ENCODE measurements at regions not wholly inside any gene's neighbourhood (a gene's known extent, or its start where the extent isn't known, plus 50 kb on each side); places are given as distances from the start of the nearest gene placed in this dataset.
A peak's percentile ranks its signal among the peaks of the same experiment; 100 is the strongest.

DNA sequence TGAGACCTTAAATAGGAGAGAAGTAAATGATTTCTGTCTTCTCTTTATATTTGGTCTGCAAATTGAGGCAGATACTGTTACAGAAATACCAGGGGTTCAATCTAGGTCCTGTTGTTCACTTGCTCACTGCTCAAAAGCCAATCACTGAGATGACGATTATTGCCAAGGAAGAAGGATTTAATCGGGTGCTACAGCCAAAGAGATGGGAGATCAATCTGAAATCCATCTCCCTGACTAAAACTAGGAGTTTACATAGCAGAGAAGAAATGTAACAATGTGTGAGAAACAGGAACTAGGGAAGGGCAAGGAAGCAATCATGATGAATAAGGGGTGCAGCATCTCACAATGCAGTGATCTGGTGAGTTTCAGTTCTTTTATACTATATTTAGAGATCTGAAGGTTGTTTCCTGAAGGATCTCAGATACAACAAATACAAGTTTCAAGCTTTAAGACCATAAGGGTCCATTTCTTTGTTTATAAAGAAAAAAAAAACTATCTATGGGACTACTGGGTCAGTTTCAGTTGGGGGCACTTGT is 117.9 kb upstream of the FAM9B start:
- TF ChIP-seq, protein P1, sequence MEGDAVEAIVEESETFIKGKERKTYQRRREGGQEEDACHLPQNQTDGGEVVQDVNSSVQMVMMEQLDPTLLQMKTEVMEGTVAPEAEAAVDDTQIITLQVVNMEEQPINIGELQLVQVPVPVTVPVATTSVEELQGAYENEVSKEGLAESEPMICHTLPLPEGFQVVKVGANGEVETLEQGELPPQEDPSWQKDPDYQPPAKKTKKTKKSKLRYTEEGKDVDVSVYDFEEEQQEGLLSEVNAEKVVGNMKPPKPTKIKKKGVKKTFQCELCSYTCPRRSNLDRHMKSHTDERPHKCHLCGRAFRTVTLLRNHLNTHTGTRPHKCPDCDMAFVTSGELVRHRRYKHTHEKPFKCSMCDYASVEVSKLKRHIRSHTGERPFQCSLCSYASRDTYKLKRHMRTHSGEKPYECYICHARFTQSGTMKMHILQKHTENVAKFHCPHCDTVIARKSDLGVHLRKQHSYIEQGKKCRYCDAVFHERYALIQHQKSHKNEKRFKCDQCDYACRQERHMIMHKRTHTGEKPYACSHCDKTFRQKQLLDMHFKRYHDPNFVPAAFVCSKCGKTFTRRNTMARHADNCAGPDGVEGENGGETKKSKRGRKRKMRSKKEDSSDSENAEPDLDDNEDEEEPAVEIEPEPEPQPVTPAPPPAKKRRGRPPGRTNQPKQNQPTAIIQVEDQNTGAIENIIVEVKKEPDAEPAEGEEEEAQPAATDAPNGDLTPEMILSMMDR (IDR thresholded peaks at IDR 0.05; ENCODE audit: insufficient read depth, low read length), result no peak
- no peak overlapping the region for H3K4me3 ChIP-seq (ENCODE audit: low read depth, low read length)
- DNase-seq (ENCODE audit: low read depth), result no peak

DNA sequence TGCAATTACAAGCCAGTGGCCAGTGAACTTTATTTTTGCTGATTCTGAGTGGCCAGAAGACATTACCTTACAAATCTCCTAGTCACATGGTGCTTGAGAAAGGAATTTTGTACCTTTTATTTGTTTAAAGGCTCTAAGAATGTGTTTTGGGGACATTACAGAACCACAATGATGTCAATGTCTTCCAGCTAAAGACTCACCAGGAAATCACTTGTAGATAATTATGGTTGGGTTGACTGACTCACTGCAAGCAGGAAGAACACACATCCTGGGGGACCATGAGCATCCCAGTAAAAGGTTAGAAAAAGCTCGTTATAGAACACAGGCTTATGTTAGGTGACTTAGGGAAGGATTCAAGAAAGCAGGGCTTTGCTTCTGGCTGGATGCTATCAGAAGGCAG is 119.4 kb upstream of the FAM9B start:
- no peak overlapping the region for H3K4me3 ChIP-seq (ENCODE audit: low read depth, low read length)
- peak; percentile 19 for DNase-seq (ENCODE audit: low read depth)
- TF ChIP-seq, protein P1 (IDR thresholded peaks at IDR 0.05; ENCODE audit: insufficient read depth, low read length), result no peak

DNA sequence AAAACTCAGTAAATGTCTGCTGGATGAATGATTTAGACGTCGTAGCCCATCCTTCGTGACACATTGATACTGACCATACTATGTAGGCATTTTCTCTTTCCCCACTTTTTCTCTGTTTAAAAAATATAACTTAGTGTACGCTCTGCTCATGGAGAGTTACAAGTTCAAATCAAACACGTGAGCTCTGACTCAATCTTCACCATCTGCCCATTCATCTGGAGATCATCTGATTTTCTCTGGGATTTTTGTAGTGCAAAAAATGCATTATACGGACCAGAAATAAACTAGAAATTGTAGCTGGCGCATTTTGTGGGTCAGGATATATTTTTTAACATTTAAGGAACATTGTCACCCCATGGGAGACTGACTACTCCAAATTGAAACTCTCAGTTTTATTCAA is 124.7 kb upstream of the FAM9B start:
- no peak overlapping the region for H3K4me3 ChIP-seq (ENCODE audit: low read depth, low read length)
- TF ChIP-seq, protein P1 (IDR thresholded peaks at IDR 0.05; ENCODE audit: insufficient read depth, low read length), result no peak
- no peak for DNase-seq (ENCODE audit: low read depth)

DNA sequence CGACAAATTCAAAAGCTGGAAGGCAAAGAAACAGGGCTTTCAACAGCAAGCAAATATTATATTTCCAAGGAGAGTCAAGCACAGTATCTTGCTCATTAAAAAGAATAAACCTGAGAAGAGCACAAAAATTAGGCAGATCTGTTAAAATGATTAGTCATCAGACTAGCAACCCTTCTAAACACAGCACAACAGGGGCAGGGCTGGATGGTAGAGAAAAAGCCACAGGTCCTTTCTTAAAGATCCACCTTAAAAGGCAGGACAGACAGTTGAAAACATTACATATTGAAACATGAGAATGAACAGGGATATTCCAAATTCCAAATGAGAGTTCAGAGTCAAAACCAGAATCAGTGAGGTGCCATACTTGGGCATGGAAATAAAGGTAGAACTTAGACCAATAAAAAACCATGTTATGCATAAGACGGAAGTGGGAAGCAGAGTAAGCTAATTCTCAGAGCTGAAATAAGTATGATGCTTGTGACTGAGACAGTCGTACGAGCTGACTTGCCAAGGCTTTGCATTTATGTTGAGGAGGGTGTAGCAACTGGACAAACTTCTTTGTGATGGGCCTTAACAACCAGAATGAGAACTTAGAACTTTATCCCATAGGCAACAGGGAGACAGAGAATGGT is 126.9 kb upstream of the FAM9B start:
- TF ChIP-seq, protein P1 (IDR thresholded peaks at IDR 0.05; ENCODE audit: insufficient read depth, low read length), result no peak
- no peak for DNase-seq (ENCODE audit: low read depth)
- H3K4me3 ChIP-seq (ENCODE audit: low read depth, low read length), result no peak overlapping the region

DNA sequence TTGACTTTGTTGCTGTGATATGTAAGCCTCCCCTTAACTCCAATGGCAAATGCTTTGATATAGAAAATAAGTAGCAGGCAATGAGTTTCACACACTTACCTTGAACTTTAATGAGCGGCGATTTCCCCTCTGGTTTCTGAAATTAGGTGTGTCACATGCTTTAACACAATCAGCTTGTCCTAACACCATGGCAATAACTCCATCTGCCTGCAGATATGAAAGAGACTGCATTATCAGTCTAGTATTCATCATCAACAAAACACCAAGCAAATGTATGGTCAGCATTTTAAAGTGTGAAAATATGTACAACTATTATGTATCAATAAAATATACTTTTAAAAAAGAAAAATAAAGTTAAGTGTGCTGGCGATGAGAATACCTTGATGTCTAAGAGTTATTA is 128.8 kb upstream of the FAM9B start:
- TF ChIP-seq, protein P1 (IDR thresholded peaks at IDR 0.05; ENCODE audit: insufficient read depth, low read length), result no peak
- no peak overlapping the region for H3K4me3 ChIP-seq (ENCODE audit: low read depth, low read length)
- no peak for DNase-seq (ENCODE audit: low read depth)

DNA sequence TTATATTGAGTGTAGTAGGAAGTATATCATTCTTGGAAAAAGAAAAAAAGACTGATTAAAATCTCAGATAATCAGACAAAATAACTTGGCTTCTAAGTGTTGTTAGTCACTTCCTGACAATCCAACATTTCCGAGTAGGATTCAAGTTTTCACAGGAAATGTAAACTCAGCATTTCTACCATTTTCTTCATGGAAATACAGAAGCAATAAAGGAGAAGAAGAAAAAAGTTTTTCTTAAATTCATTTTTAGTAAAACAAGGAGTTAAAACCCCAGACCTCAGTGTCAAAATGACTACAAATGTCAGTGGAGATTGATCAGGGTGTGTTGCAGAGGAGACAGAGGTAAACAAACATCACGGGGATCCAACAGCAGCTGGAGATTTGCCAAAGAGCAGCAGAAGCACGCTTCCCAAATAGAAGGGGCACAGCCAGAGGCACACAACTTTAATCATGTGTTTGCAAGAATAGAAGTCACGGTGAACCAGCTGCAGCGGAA is 129.3 kb upstream of the FAM9B start:
- DNase-seq (ENCODE audit: low read depth), result peak; percentile 23
- TF ChIP-seq, protein P1 (IDR thresholded peaks at IDR 0.05; ENCODE audit: insufficient read depth, low read length), result no peak
- H3K4me3 ChIP-seq (ENCODE audit: low read depth, low read length), result no peak overlapping the region
